CD4-positive, CD25-positive, alpha-beta regulatory T cell (primary cell): ENCODE measurements at regions not wholly inside any gene's neighbourhood (a gene's known extent, or its start where the extent isn't known, plus 50 kb on each side); places are given as distances from the start of the nearest gene placed in this dataset.

Source experiments
- ATAC-seq, 2 donors: fragments of 150-1000 bp; cut with Tn5 transposase; one replicate each; pipeline ENCODE4 v1.10.0; 2021; ENCODE audit warnings: low read depth in 2 of 2, moderate number of reproducible peaks in 2 of 2, moderate library complexity in 1 of 2
- DNase-seq, 3 donors: peaks; one replicate each; pipeline versions ENCODE4 v3.0.0 to v3.0.0-alpha.2; 2012 to 2022; ENCODE audit warnings: mixed read lengths in 1 of 3
- H3K27ac ChIP-seq: one replicate; pipeline ENCODE4 v1.7.0; 2013; ENCODE audit warnings: mild to moderate bottlenecking, low read length; ENCODE audit not compliant: insufficient read depth, poor library complexity, severe bottlenecking
- H3K27me3 ChIP-seq: one replicate; pipeline ENCODE4 v1.7.0; 2013; ENCODE audit warnings: low read length; ENCODE audit not compliant: control insufficient read depth, insufficient read depth
- H3K36me3 ChIP-seq: one replicate; pipeline ENCODE4 v1.7.0; 2013; ENCODE audit warnings: mild to moderate bottlenecking, low read length, moderate library complexity; ENCODE audit not compliant: control insufficient read depth, insufficient read depth
- H3K4me1 ChIP-seq: 2 replicates; pipeline ENCODE4 v1.7.0; 2013; ENCODE audit warnings: mild to moderate bottlenecking, low read length; ENCODE audit not compliant: insufficient read depth, control insufficient read depth, poor library complexity, severe bottlenecking
- H3K4me3 ChIP-seq: one replicate; pipeline ENCODE4 v1.7.0; 2013; ENCODE audit warnings: low read depth, mild to moderate bottlenecking, low read length, moderate library complexity
- H3K9me3 ChIP-seq, 2 experiments: 1 replicate in 1 of 2; 2 replicates in 1 of 2; pipeline ENCODE4 v1.7.0; 2013; ENCODE audit warnings: low read length in 2 of 2, mild to moderate bottlenecking in 1 of 2, moderate library complexity in 1 of 2; ENCODE audit not compliant: control insufficient read depth in 2 of 2
- H3K27ac Mint-ChIP-seq, 3 donors: one replicate each; pipeline ENCODE4 v1.8.0; 2020 to 2022; ENCODE audit warnings: mild to moderate bottlenecking in 3 of 3, mixed read lengths in 3 of 3, moderate library complexity in 2 of 3
- H3K27me3 Mint-ChIP-seq: one replicate; pipeline ENCODE4 v1.8.0; 2022; ENCODE audit warnings: mild to moderate bottlenecking, mixed read lengths
- H3K36me3 Mint-ChIP-seq: one replicate; pipeline ENCODE4 v1.8.0; 2020; ENCODE audit warnings: mixed read lengths
- H3K4me1 Mint-ChIP-seq, 4 donors: one replicate each; pipeline ENCODE4 v1.8.0; 2020 to 2022; ENCODE audit warnings: mixed read lengths in 4 of 4, mild to moderate bottlenecking in 1 of 4
- H3K4me3 Mint-ChIP-seq, 4 donors: one replicate each; pipeline ENCODE4 v1.8.0; 2020 to 2022; ENCODE audit warnings: mild to moderate bottlenecking in 4 of 4, mixed read lengths in 4 of 4, moderate library complexity in 3 of 4
- H3K9me3 Mint-ChIP-seq, 7 donors: one replicate each; pipeline ENCODE4 v1.8.0; 2020 to 2022; ENCODE audit warnings: mixed read lengths in 7 of 7, mild to moderate bottlenecking in 3 of 7, moderate library complexity in 2 of 7

DNA sequence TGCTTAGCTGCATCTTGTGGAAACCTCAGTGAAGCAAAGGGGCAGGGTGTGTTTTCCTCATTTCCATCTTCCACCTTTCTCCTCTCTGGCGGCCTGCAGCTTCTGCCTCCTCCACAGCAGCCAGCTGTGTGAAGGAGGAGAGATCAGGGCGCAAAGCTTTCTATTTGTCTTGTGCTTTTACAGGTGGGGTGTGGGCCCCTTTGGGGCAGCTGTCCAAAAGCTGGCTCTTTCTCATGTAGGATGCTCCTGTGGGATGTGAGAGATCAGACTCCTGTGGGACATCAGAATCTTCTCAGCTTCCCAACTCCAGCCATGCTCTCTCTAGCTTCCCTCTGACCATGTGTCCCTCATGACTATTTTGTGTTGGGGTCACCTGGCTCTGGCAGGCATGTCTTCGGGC, 227.1 kb downstream of the MID1 start:
- Mint-ChIP-seq H3K27me3 (no peaks in the 10 kb centered on the region), H3K4me1 (no peaks in the 10 kb centered on the region), H3K9me3 (peaks cover 0 to 5% (median 0%) of the 10 kb centered on the region in 7 donors), H3K27ac (no peak overlapping the region), H3K36me3 (no peaks in the 10 kb centered on the region), H3K4me3 (no peak overlapping the region)
- Histone ChIP-seq H3K9me3 (no peaks in the 10 kb centered on the region), H3K27ac (no peak overlapping the region), H3K4me1 (no peaks in the 10 kb centered on the region), H3K27me3 (no peaks in the 10 kb centered on the region), H3K36me3 (no peaks in the 10 kb centered on the region), H3K4me3 (no peak overlapping the region)
- ATAC-seq (no peak), DNase-seq (no peak)

DNA sequence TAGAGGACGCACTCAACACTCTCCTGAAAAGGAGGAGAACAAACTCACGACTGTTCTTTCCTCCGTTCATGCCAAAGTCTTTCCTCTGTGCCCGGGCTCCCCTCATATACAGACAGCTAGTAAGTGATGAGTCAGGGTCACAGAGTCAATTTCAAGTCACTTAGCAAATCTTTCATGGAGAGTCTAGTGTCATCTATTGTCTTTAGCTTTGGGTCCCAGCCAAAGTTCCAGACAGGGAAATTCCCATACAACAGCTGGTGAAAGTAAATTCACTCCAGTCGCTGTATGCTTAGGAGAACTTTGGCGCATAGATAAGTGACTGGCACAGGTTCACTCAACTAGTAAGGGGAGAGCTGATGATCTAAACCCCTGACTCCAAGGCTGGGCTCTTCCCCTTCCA, 226.5 kb downstream of the MID1 start:
- ATAC-seq (no peak), DNase-seq (no peak)
- H3K4me1 Mint-ChIP-seq: no peaks in the 10 kb centered on the region
- H3K36me3 ChIP-seq: no peaks in the 10 kb centered on the region
- H3K4me3 ChIP-seq: no peak overlapping the region
- no peak overlapping the region for H3K27ac ChIP-seq
- no peaks in the 10 kb centered on the region for H3K4me1 ChIP-seq
- H3K9me3 Mint-ChIP-seq: peaks cover 0 to 6% (median 0%) of the 10 kb centered on the region in 7 donors
- H3K27me3 Mint-ChIP-seq: no peaks in the 10 kb centered on the region
- H3K27ac Mint-ChIP-seq: no peak overlapping the region
- no peaks in the 10 kb centered on the region for H3K9me3 ChIP-seq
- H3K36me3 Mint-ChIP-seq: no peaks in the 10 kb centered on the region
- H3K27me3 ChIP-seq: no peaks in the 10 kb centered on the region
- H3K4me3 Mint-ChIP-seq: no peak overlapping the region

DNA sequence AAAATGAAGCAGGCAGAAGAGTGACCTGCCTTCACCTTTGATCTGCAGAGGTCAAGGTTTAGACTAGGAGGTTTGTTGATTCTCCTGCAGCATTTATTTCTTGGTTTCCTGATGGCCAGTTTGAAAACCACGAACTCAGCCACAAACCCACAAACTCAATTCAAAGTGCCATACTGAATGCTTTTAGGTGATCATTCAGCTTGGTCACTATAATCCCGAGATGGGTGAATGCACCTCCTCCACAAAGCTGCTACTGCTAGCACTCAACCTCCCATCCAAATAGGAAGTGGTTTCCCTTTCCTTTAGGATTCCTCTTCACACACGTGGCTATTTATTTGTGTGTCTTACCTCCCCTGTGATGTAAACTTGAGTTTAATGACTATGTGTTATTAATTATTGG, 225.2 kb downstream of the MID1 start:
- Histone ChIP-seq H3K27me3 (no peaks in the 10 kb centered on the region), H3K36me3 (no peaks in the 10 kb centered on the region), H3K4me3 (no peak overlapping the region), H3K27ac (no peak overlapping the region), H3K9me3 (no peaks in the 10 kb centered on the region), H3K4me1 (no peaks in the 10 kb centered on the region)
- DNase-seq (no peak), ATAC-seq (no peak)
- Mint-ChIP-seq H3K9me3 (peaks cover 0 to 6% (median 0%) of the 10 kb centered on the region in 7 donors), H3K27me3 (no peaks in the 10 kb centered on the region), H3K4me3 (no peak overlapping the region), H3K4me1 (no peaks in the 10 kb centered on the region), H3K27ac (no peak overlapping the region), H3K36me3 (no peaks in the 10 kb centered on the region)
